ENCODE measurements at regions not wholly inside any gene's neighbourhood (a gene's known extent, or its start where the extent isn't known, plus 50 kb on each side); places are given as distances from the start of the nearest gene placed in this dataset.

- Mint-ChIP-seq H3K27ac (no peak overlapping the region), H3K4me3 (no peak overlapping the region), H3K36me3 (ENCODE audit: insufficient read depth in 1 of 3, low read depth in 3 of 3) (peaks cover 0 to 3% (median 0%) of the 10 kb centered on the region in 3 experiments; a peak in 1 of 7 replicates), H3K27me3 (ENCODE audit: low read depth) (no peaks in the 10 kb centered on the region), H3K9me3 (peaks cover 26 to 37% of the 10 kb centered on the region in 2 experiments), H3K4me1 (no peaks in the 10 kb centered on the region)
- TF ChIP-seq CTCF (conservative IDR thresholded peaks at IDR 0.05), result no peak
- WGBS (ENCODE audit: extremely low coverage, insufficient read length, low lambda C conversion rate), result no CpG with 5 or more reads among the region's 1 CpG
- Histone ChIP-seq H3T11ph (ENCODE audit: low read length) (no peak overlapping the region), H3K14ac (ENCODE audit: insufficient read depth, low read length) (no peak overlapping the region), H3K18ac (ENCODE audit: insufficient read length, low read depth, low read length) (no peak overlapping the region), H2BK120ac (ENCODE audit: low read depth, low read length, poor library complexity, severe bottlenecking) (no peak overlapping the region), H2BK15ac (ENCODE audit: low read depth, low read length) (no peak overlapping the region), H4K20me1 (ENCODE audit: control insufficient read depth, insufficient read depth, insufficient read length) (no peaks in the 10 kb centered on the region), H4K91ac (ENCODE audit: insufficient read length, low read depth, low read length) (no peak overlapping the region), H3K23me2 (ENCODE audit: insufficient read length, low read depth, low read length, poor library complexity, severe bottlenecking) (no peaks in the 10 kb centered on the region), H2BK5ac (ENCODE audit: insufficient read length, low read length) (no peak overlapping the region), H3K79me1 (ENCODE audit: insufficient read depth, low read depth, low read length, poor library complexity, severe bottlenecking) (no peaks in the 10 kb centered on the region), H3K4ac (ENCODE audit: low read depth, low read length) (no peak overlapping the region), H2BK20ac (ENCODE audit: low read depth, low read length, poor library complexity, severe bottlenecking) (no peak overlapping the region), H3K23ac (ENCODE audit: insufficient read length, low read depth, low read length) (no peak overlapping the region), H2AFZ (ENCODE audit: low read length) (no peak overlapping the region), H4K8ac (replicated peaks; ENCODE audit: insufficient read length, low read depth, low read length) (no peak overlapping the region), H3K27me3 (ENCODE audit: insufficient read depth, low read length) (no peaks in the 10 kb centered on the region), H3K9ac (ENCODE audit: extremely low read depth, insufficient read length, low read length) (no peak overlapping the region), H2AK5ac (ENCODE audit: insufficient read length, low read length) (no peak overlapping the region), H3K79me2 (ENCODE audit: insufficient read depth, low read length) (no peaks in the 10 kb centered on the region), H3K4me2 (ENCODE audit: insufficient read depth, insufficient read length, low read length) (no peak overlapping the region), H3K27ac (ENCODE audit: insufficient read length, low read depth, low read length) (no peak overlapping the region), H2BK12ac (ENCODE audit: insufficient read length, low read depth, low read length) (no peak overlapping the region), H3K9me3 (ENCODE audit: control insufficient read depth, low read depth, low read length) (peaks cover 14% of the 10 kb centered on the region), H3K4me1 (ENCODE audit: insufficient read depth, low read length) (no peaks in the 10 kb centered on the region), H3K56ac (ENCODE audit: insufficient read length, low read depth, low read length) (no peak overlapping the region), H4K5ac (ENCODE audit: insufficient read length, low read depth, low read length) (no peak overlapping the region)
- DNase-seq, result no peak
These were observed 114.7 kb upstream of the ARMCX2 start for GRCh38 chrX:101774340-101774739.

Data from H9 (cell line).